Peyer's patch (tissue), 4 donors: ENCODE measurements at regions not wholly inside any gene's neighbourhood (a gene's known extent, or its start where the extent isn't known, plus 50 kb on each side); places are given as distances from the start of the nearest gene placed in this dataset.

ENCODE experiments used
- DNase-seq, 3 donors: peaks; one replicate each; pipeline ENCODE4 v3.0.0-alpha.2; 2017 to 2019
- H3K27ac ChIP-seq, 4 donors: fragments of 200-600 bp; sonication (generic); one replicate each; pipeline ENCODE4 v1.5.1; 2016 to 2019
- H3K27me3 ChIP-seq, 2 donors: fragments of 200-600 bp; sonication (generic); one replicate each; pipeline ENCODE4 v1.5.1; 2019
- H3K36me3 ChIP-seq, 3 donors: fragments of 200-600 bp; sonication (generic); one replicate each; pipeline ENCODE4 v1.5.1; 2016 to 2019
- H3K4me1 ChIP-seq, 4 donors: fragments of 200-600 bp; sonication (generic); one replicate each; pipeline ENCODE4 v1.5.1; 2016 to 2019
- H3K4me3 ChIP-seq, 4 donors: fragments of 200-600 bp; sonication (generic); 1 replicate in 3 of 4; 2 replicates in 1 of 4; pipeline ENCODE4 v1.5.1; 2016 to 2019; ENCODE audit warnings: mild to moderate bottlenecking in 1 of 4
- H3K9me3 ChIP-seq, 4 donors: fragments of 200-600 bp; sonication (generic); one replicate each; pipeline ENCODE4 v1.5.1; 2016 to 2019; ENCODE audit warnings: mild to moderate bottlenecking in 1 of 4
- CTCF ChIP-seq, 6 experiments: fragments of 450-650 bp in 4 of 6; fragments of 200-600 bp in 2 of 6; sonication (generic) in 1 of 6; IDR thresholded peaks; one replicate each; pipeline ENCODE4 v1.5.1; 2017 to 2019; ENCODE audit warnings: antibody characterized with exemption in 6 of 6, mild to moderate bottlenecking in 3 of 6, moderate library complexity in 1 of 6
- POLR2A ChIP-seq, 2 donors: fragments of 450-650 bp; IDR thresholded peaks; one replicate each; pipeline ENCODE4 v1.5.1; 2017; ENCODE audit warnings: antibody characterized with exemption in 2 of 2, mild to moderate bottlenecking in 2 of 2, moderate library complexity in 2 of 2

GRCh38 chr5:101917166-101917565 lies 378.9 kb downstream of the SLCO4C1 start:
- no peak for TF ChIP-seq CTCF (IDR thresholded peaks at IDR 0.05)
- TF ChIP-seq POLR2A (IDR thresholded peaks at IDR 0.05): no peak
- Histone ChIP-seq H3K4me1 (no peaks in the 10 kb centered on the region), H3K36me3 (no peaks in the 10 kb centered on the region), H3K27ac (no peak overlapping the region), H3K27me3 (no peaks in the 10 kb centered on the region), H3K9me3 (no peaks in the 10 kb centered on the region), H3K4me3 (no peak overlapping the region)
- DNase-seq: no peak

GRCh38 chr5:101915554-101915953 lies 380.5 kb downstream of the SLCO4C1 start:
- Histone ChIP-seq H3K27me3 (no peaks in the 10 kb centered on the region), H3K36me3 (no peaks in the 10 kb centered on the region), H3K4me1 (no peaks in the 10 kb centered on the region), H3K4me3 (no peak overlapping the region), H3K27ac (no peak overlapping the region), H3K9me3 (no peaks in the 10 kb centered on the region)
- TF ChIP-seq CTCF (IDR thresholded peaks at IDR 0.05): no peak
- TF ChIP-seq POLR2A (IDR thresholded peaks at IDR 0.05): no peak
- DNase-seq: no peak

GRCh38 chr5:101904736-101905135 lies 391.3 kb downstream of the SLCO4C1 start:
- Histone ChIP-seq H3K4me3 (no peak overlapping the region), H3K4me1 (no peaks in the 10 kb centered on the region), H3K9me3 (no peaks in the 10 kb centered on the region), H3K36me3 (no peaks in the 10 kb centered on the region), H3K27me3 (no peaks in the 10 kb centered on the region), H3K27ac (no peak overlapping the region)
- DNase-seq: no peak
- TF ChIP-seq CTCF (IDR thresholded peaks at IDR 0.05): no peak
- no peak for TF ChIP-seq POLR2A (IDR thresholded peaks at IDR 0.05)

- no peaks in the 10 kb centered on the region for H3K9me3 ChIP-seq
- no peak overlapping the region for H3K4me3 ChIP-seq
- H3K27me3 ChIP-seq: no peaks in the 10 kb centered on the region
- H3K4me1 ChIP-seq: no peaks in the 10 kb centered on the region
- TF ChIP-seq CTCF (IDR thresholded peaks at IDR 0.05) (no peak), POLR2A (IDR thresholded peaks at IDR 0.05) (no peak)
- no peak for DNase-seq
- H3K27ac ChIP-seq: no peak overlapping the region
- no peaks in the 10 kb centered on the region for H3K36me3 ChIP-seq
Measured at GRCh38 chr5:101897914-101898313, 398.2 kb downstream of the SLCO4C1 start.

GRCh38 chr5:101894985-101895384 lies 401.1 kb downstream of the SLCO4C1 start:
- TF ChIP-seq CTCF (IDR thresholded peaks at IDR 0.05): no peak
- no peak for TF ChIP-seq POLR2A (IDR thresholded peaks at IDR 0.05)
- no peak for DNase-seq
- no peaks in the 10 kb centered on the region for H3K36me3 ChIP-seq
- no peak overlapping the region for H3K4me3 ChIP-seq
- H3K27ac ChIP-seq: no peak overlapping the region
- no peaks in the 10 kb centered on the region for H3K27me3 ChIP-seq
- no peaks in the 10 kb centered on the region for H3K4me1 ChIP-seq
- no peaks in the 10 kb centered on the region for H3K9me3 ChIP-seq

- no peaks in the 10 kb centered on the region for H3K4me1 ChIP-seq
- H3K36me3 ChIP-seq: no peaks in the 10 kb centered on the region
- no peak for DNase-seq
- no peak overlapping the region for H3K4me3 ChIP-seq
- H3K27ac ChIP-seq: no peak overlapping the region
- H3K27me3 ChIP-seq: no peaks in the 10 kb centered on the region
- no peaks in the 10 kb centered on the region for H3K9me3 ChIP-seq
- TF ChIP-seq POLR2A (IDR thresholded peaks at IDR 0.05) (no peak), CTCF (IDR thresholded peaks at IDR 0.05) (no peak)
Measured at GRCh38 chr5:101878190-101878589, 417.9 kb downstream of the SLCO4C1 start.
